ENCODE measurements at regions not wholly inside any gene's neighbourhood (a gene's known extent, or its start where the extent isn't known, plus 50 kb on each side); places are given as distances from the start of the nearest gene placed in this dataset.

GRCh38 chr3:115384381-115384780, 237.3 kb upstream of the ZBTB20 start:
- TF ChIP-seq CTCF (IDR thresholded peaks at IDR 0.05) (no peak), REST (IDR thresholded peaks at IDR 0.05) (no peak), POLR2A (IDR thresholded peaks at IDR 0.05; ENCODE audit: low read length) (no peak), JUNB (IDR thresholded peaks at IDR 0.05) (no peak), SMC3 (IDR thresholded peaks at IDR 0.05) (no peak), USF2 (IDR thresholded peaks at IDR 0.05) (no peak), CHD2 (IDR thresholded peaks at IDR 0.05; ENCODE audit: low read length, partially characterized antibody) (no peak), ESRRA (IDR thresholded peaks at IDR 0.05; ENCODE audit: borderline replicate concordance, low read length) (no peak), HMGXB4 (CRISPR knock-in tag; IDR thresholded peaks at IDR 0.05; ENCODE audit: borderline replicate concordance) (no peak), RFX5 (IDR thresholded peaks at IDR 0.05) (no peak), ZFP36 (IDR thresholded peaks at IDR 0.05; ENCODE audit: borderline replicate concordance, partially characterized antibody) (no peak), ZNF302 (CRISPR knock-in tag; IDR thresholded peaks at IDR 0.05) (no peak), KDM5A (IDR thresholded peaks at IDR 0.05) (no peak), PBX3 (IDR thresholded peaks at IDR 0.05) (no peak)

All from A549 (cell line).